Activated CD4-positive, alpha-beta T cell treated with anti-CD3 and anti-CD28 coated beads, Interleukin-2, amount 10 ng/mL, durations not matched to agents 24 days and 14 days (primary cell): ENCODE measurements at regions not wholly inside any gene's neighbourhood (a gene's known extent, or its start where the extent isn't known, plus 50 kb on each side); places are given as distances from the start of the nearest gene placed in this dataset.
A peak's percentile ranks its signal among the peaks of the same experiment; 100 is the strongest.

Source experiments
- DNase-seq: peaks from one replicate; pipeline ENCODE4 v3.0.0; 2022
- H3K27ac Mint-ChIP-seq: one replicate; pipeline ENCODE4 v1.8.0; 2022; ENCODE audit warnings: mild to moderate bottlenecking, mixed read lengths
- H3K27me3 Mint-ChIP-seq: one replicate; pipeline ENCODE4 v1.8.0; 2022; ENCODE audit warnings: mixed read lengths
- H3K36me3 Mint-ChIP-seq: one replicate; pipeline ENCODE4 v1.8.0; 2022; ENCODE audit warnings: low read depth, mild to moderate bottlenecking, mixed read lengths
- H3K4me1 Mint-ChIP-seq: one replicate; pipeline ENCODE4 v1.8.0; 2021; ENCODE audit warnings: mixed read lengths
- H3K4me3 Mint-ChIP-seq: one replicate; pipeline ENCODE4 v1.8.0; 2022; ENCODE audit warnings: mild to moderate bottlenecking, moderate library complexity, mixed read lengths
- H3K9me3 Mint-ChIP-seq: one replicate; pipeline ENCODE4 v1.8.0; 2021; ENCODE audit warnings: mixed read lengths
- intact Hi-C: fragments of 100-400 bp; cut with micrococcal nuclease; formaldehyde crosslinking; loops from one replicate; pipeline ENCODE4 v1.15.1; 2023

DNA sequence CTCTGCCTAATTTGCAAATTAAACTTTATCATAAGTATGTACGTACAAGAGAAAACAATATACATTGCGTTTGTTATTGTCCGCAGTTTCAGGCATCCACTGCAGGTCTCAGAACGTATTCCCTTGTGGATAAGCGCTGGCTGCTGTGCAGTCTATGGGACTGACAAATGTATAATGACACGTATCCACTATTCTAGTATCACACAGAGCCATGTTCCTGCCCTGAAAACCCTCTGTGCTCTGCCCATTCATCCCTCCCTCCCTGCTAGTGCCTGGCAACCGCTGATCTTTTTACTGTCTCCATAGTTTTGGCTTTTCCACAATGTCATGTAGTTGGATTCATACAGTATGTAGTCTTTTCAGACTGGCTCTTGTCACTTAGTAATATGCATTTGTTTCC lies 179.4 kb downstream of the MAF start:
- H3K4me3 Mint-ChIP-seq, result no peak overlapping the region
- H3K4me1 Mint-ChIP-seq, result peaks cover 11% of the 10 kb centered on the region
- intact Hi-C loops, result no loop called here
- DNase-seq, result no peak
- no peaks in the 10 kb centered on the region for H3K36me3 Mint-ChIP-seq
- H3K27me3 Mint-ChIP-seq, result peaks cover 4% of the 10 kb centered on the region
- no peaks in the 10 kb centered on the region for H3K9me3 Mint-ChIP-seq
- H3K27ac Mint-ChIP-seq, result no peak overlapping the region

DNA sequence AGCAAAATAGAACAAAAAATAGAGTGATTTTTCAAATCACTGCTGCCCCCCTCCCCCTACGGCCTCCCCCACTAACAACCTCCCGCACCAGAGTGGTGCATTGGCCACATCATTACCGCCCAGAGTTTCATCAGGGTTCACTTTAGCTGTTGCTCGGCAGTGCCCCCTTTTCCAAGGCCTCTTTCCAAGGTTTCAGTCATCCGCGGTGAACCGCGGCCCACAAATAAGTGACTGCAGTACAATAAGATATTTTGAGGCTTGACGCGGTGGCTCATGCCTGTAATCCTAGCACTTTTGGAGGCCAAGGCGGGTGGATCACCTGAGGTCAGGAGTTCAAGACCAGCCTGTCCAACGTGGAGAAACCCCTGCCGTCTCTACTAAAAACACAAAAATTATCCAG lies 180.0 kb downstream of the MAF start:
- peaks cover 16% of the 10 kb centered on the region for H3K4me1 Mint-ChIP-seq
- H3K36me3 Mint-ChIP-seq, result no peaks in the 10 kb centered on the region
- no peak overlapping the region for H3K4me3 Mint-ChIP-seq
- H3K27ac Mint-ChIP-seq, result no peak overlapping the region
- intact Hi-C loops, result no loop called here
- DNase-seq, result no peak
- H3K27me3 Mint-ChIP-seq, result peaks cover 2% of the 10 kb centered on the region
- H3K9me3 Mint-ChIP-seq, result no peaks in the 10 kb centered on the region

DNA sequence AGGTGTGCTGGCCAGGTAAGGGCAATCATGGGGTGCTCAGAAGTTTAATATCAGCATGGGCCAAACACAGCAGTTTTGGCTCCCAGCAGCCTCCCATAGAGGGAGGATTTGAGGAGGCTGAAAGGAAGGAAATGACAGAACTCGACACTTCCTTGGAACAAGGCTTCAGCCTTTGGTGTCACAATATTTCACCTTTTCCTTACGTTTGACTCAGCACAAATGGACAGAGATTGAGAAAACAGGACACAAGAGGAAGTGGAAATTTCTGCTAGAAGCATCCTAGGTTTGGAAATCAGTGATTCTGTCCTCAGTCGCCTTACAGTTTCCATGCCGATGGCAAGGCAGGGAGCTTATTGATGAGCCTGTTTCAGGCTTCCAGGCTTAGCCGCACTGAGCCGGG lies 181.4 kb downstream of the MAF start:
- Mint-ChIP-seq H3K36me3 (no peaks in the 10 kb centered on the region), H3K27me3 (peaks cover 2% of the 10 kb centered on the region), H3K9me3 (peaks cover 4% of the 10 kb centered on the region), H3K4me1 (peaks cover 21% of the 10 kb centered on the region), H3K27ac (no peak overlapping the region), H3K4me3 (no peak overlapping the region)
- DNase-seq, result no peak
- intact Hi-C loops, result no loop called here

DNA sequence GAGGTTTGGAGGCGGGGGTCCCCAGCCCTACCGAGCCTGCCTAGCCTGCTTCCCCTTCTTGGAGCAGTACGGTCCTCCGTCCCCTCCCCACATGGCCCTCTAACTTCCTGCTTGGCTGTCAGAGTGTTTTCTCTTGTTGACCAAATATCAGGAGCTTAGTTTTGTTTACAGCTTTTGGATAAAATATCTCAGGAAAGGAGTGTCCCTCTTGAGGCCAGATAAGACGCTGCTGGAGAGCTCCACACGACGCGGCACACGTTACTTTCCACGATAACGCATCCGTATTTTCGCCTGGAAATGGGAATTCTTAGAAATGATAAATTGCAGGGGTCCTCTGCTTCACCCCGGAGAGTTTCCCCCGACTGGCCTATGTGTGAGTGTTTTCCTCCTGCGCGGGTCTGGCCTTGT lies 182.9 kb downstream of the MAF start:
- H3K27me3 Mint-ChIP-seq, result peaks cover 2% of the 10 kb centered on the region
- H3K36me3 Mint-ChIP-seq, result no peaks in the 10 kb centered on the region
- intact Hi-C loops, result no loop called here
- H3K4me1 Mint-ChIP-seq, result peaks cover 24% of the 10 kb centered on the region
- H3K27ac Mint-ChIP-seq, result no peak overlapping the region
- no peak overlapping the region for H3K4me3 Mint-ChIP-seq
- DNase-seq, result no peak
- H3K9me3 Mint-ChIP-seq, result peaks cover 5% of the 10 kb centered on the region

DNA sequence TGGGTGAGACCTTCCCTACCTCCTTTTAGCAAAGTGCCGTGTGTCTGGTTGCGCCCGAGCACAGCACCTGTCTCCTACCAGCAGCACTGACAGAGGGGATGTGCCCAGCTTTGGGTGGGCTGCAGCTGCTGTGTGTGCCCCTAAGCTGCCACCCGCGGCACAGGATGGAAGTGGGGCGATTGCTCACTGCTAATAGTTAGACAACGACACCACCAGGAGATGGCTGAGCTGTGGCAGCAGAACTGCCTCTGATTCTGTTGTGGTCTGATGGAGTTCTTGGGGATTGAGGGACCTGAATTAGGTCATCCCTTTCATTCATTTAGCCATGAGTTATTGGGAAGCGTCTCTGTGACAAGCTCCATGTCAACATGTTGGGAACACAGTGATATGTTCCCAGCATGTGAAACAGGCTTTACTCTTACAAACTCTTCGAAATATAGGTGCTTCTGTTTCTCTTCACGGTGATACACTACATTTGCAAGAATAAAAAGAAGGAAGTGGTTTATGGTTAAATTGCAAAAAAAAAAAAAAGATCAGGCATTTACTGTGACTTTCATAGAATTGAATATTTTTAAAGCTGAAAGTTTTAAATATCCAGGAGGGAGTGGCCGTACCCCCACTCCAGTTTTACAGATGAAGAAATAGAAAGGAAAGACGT lies 184.4 kb downstream of the MAF start:
- Mint-ChIP-seq H3K9me3 (peaks cover 5% of the 10 kb centered on the region), H3K27ac (peak overlapping the region; percentile 49), H3K4me1 (peaks cover 27% of the 10 kb centered on the region), H3K27me3 (peaks cover 2% of the 10 kb centered on the region), H3K4me3 (peak overlapping the region; percentile 68), H3K36me3 (no peaks in the 10 kb centered on the region)
- peak; percentile 65 for DNase-seq
- intact Hi-C loops, result no loop called here

DNA sequence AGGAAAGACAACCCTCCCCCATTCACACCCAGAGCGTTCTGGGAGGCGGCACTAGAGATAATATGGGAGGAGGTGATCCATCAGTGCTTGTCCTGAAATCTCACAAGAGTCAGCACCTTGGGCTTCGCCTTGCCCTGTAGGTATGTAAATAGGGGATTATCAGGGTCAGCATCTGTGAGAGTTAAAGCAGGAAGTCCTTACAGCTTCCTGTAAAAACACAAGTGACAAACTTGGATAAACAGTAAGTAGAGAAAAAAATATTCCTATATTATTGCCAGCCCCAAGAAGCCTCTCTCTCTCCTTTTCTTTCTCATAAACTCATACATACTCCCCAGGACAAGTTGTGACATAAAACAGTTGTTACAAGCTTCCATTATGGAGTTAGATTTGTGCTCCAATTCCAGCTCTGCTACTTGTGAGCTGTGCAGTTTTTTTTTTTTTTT lies 187.7 kb downstream of the MAF start:
- Mint-ChIP-seq H3K27ac (no peak overlapping the region), H3K4me3 (no peak overlapping the region), H3K36me3 (no peaks in the 10 kb centered on the region), H3K9me3 (peaks cover 8% of the 10 kb centered on the region), H3K27me3 (no peaks in the 10 kb centered on the region), H3K4me1 (peaks cover 27% of the 10 kb centered on the region)
- no peak for DNase-seq
- intact Hi-C loops, result no loop called here

DNA sequence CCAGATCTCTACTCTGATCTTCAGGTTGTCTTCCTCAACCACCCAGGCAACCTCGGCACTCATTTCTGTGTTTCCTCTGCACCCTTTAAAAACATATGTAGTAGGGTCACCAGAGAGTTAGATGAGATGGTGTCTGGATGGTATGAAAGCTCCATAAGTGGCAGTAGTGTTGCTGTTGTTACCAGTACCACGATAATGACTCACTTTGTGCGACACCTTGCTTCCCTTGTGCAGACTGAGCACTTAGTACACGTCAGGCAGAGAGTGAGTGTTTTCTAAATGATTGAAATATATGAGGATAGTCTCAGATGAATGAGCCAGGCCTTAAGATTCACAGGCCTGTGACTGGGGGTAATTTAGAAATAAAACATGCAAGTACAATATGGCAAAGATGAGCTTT lies 188.7 kb downstream of the MAF start:
- Mint-ChIP-seq H3K36me3 (no peaks in the 10 kb centered on the region), H3K4me3 (no peak overlapping the region), H3K9me3 (peaks cover 8% of the 10 kb centered on the region), H3K27ac (peak overlapping the region; percentile 2), H3K4me1 (peaks cover 23% of the 10 kb centered on the region), H3K27me3 (no peaks in the 10 kb centered on the region)
- intact Hi-C loops, result no loop called here
- DNase-seq, result no peak

DNA sequence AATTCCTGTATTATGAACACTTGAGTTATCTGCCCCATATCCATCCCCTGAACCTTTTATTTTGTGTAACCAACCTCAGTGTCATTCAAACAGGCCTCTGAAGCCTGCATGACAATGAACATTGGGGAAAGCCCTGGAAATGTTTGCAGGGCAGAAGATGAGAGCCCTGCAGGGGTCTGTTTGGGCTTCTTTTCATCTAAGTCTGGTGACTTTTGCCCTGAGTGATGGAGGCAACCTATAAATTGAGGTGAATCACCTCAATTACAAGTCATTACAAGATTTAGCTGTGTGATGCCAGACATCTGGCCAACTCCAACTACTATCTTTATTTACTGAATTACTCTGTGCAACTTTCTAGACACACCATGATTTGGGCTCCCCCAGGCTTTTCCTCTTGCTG lies 189.2 kb downstream of the MAF start:
- H3K9me3 Mint-ChIP-seq, result peaks cover 8% of the 10 kb centered on the region
- intact Hi-C loops, result no loop called here
- no peaks in the 10 kb centered on the region for H3K27me3 Mint-ChIP-seq
- no peak overlapping the region for H3K27ac Mint-ChIP-seq
- DNase-seq, result no peak
- no peaks in the 10 kb centered on the region for H3K36me3 Mint-ChIP-seq
- peaks cover 18% of the 10 kb centered on the region for H3K4me1 Mint-ChIP-seq
- H3K4me3 Mint-ChIP-seq, result no peak overlapping the region

DNA sequence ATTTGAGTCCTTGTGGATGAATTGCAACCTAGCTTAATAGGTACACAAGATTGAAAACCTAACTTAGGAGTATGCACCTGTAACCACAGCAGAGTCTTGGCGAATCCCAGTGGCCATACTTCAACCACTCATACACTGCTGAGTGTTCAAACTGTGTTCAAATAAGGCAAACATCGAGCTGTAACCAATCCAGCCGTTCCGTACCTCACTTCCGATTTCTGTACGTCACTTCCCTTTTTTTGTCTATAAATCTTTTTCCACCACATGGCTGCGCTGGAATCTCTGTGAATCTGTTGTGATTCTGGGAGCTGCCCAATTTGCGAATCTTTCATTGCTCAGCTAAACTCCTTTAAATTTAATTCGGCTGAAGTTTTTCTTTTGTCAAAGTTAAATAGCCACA lies 190.6 kb downstream of the MAF start:
- Mint-ChIP-seq H3K9me3 (peaks cover 8% of the 10 kb centered on the region), H3K27me3 (no peaks in the 10 kb centered on the region), H3K4me3 (no peak overlapping the region), H3K36me3 (no peaks in the 10 kb centered on the region), H3K4me1 (peaks cover 8% of the 10 kb centered on the region), H3K27ac (no peak overlapping the region)
- no peak for DNase-seq
- intact Hi-C loops, result no loop called here

DNA sequence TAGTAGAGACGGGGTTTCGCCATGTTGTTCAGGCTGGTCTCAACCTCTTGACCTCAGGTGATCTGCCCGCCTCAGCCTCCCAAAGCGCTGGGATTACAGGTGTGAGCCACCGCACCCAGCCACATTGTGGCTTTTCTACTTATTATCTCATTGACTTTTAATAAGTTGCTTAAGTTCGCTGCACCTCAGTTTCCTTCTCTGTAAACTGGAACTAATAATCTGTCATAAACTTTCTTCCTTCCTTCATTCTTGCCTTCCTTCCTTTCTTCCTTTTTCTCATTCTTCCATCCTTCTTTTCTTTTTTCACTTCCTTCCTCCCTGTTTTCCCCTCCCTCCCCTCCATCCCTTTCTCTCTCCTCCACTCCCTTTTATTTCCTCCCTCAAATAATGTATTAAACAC lies 192.2 kb downstream of the MAF start:
- H3K27me3 Mint-ChIP-seq, result peaks cover 2% of the 10 kb centered on the region
- intact Hi-C loops, result no loop called here
- peaks cover 6% of the 10 kb centered on the region for H3K9me3 Mint-ChIP-seq
- H3K4me3 Mint-ChIP-seq, result no peak overlapping the region
- no peaks in the 10 kb centered on the region for H3K36me3 Mint-ChIP-seq
- no peak overlapping the region for H3K27ac Mint-ChIP-seq
- H3K4me1 Mint-ChIP-seq, result peaks cover 5% of the 10 kb centered on the region
- no peak for DNase-seq

DNA sequence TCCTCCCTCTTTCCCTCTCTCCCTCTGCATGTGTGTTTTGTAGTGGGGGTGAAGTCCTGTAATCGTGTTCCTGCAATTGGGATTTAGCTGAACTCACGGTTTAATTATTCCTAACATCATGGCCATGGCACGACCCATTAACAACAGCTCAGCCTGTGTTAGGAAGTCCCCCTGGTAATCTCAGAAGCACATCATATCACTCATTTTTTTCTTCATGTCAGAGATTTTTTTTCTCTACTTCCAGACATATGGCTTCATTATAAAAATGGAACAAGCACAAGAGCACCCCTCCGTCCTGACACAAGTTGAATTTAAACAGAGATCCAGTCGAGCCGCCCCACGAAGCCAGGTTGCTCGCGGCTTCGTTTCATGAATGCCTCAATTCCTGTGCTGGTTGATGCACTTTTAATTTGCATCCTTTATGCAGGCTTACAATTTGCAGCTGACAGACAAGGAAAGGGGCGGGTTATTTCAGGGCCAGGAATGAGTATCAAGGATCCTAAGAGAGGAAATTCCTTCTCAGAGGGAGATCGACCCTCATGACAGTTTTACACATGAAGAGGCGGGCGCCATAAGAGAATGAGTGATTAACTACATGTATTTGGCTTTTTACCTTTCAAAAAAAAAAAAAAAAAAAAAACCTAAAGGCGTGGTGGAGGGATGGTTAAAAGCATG lies 192.9 kb downstream of the MAF start:
- peaks cover 6% of the 10 kb centered on the region for H3K9me3 Mint-ChIP-seq
- no peak for DNase-seq
- intact Hi-C loops, result no loop called here
- H3K27me3 Mint-ChIP-seq, result peaks cover 2% of the 10 kb centered on the region
- H3K4me1 Mint-ChIP-seq, result peaks cover 2% of the 10 kb centered on the region
- H3K4me3 Mint-ChIP-seq, result no peak overlapping the region
- no peaks in the 10 kb centered on the region for H3K36me3 Mint-ChIP-seq
- H3K27ac Mint-ChIP-seq, result no peak overlapping the region

DNA sequence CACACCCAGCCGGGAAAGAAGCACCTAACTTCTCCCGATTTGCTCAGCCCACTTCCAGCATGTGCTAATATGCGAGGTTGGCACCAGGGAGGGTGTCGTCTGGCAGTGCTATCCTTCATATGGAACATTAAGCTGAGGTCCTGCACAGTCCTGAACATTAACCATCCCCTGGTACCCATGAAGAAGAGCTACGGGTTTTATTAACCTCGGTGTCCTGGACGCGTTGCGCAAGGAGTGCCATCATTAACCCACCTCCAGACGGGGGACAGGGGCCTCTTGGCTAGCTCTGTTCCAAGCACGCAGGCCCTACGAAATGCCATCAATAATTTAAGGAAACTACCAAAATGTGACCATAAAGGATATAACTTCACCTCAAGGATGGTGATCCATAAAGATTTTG lies 193.5 kb downstream of the MAF start:
- H3K4me1 Mint-ChIP-seq, result peaks cover 2% of the 10 kb centered on the region
- H3K27me3 Mint-ChIP-seq, result peaks cover 2% of the 10 kb centered on the region
- H3K4me3 Mint-ChIP-seq, result no peak overlapping the region
- H3K36me3 Mint-ChIP-seq, result no peaks in the 10 kb centered on the region
- peaks cover 6% of the 10 kb centered on the region for H3K9me3 Mint-ChIP-seq
- no peak for DNase-seq
- intact Hi-C loops, result no loop called here
- H3K27ac Mint-ChIP-seq, result no peak overlapping the region

DNA sequence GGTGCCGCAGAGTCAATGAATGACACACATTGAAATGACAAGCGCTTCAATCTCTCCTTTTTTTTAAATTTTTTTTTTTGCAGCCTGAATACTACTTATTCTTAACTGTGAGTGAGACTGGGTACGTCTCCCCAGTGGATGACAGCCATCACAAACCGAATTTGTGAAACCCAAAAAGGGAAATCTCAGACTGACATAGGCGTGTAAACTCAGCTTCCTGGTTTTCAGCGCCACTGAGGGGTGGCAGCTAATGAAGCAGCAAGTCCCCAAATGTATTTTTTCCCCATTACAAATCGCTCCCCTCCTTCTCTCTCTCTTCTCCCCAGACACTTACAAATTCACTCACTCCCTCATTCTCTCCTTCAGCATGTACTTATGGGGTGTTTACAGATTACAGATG lies 196.0 kb downstream of the MAF start:
- Mint-ChIP-seq H3K27ac (no peak overlapping the region), H3K4me3 (no peak overlapping the region), H3K36me3 (no peaks in the 10 kb centered on the region), H3K4me1 (no peaks in the 10 kb centered on the region), H3K9me3 (peaks cover 3% of the 10 kb centered on the region), H3K27me3 (peaks cover 2% of the 10 kb centered on the region)
- DNase-seq, result no peak
- intact Hi-C loops, result no loop called here

DNA sequence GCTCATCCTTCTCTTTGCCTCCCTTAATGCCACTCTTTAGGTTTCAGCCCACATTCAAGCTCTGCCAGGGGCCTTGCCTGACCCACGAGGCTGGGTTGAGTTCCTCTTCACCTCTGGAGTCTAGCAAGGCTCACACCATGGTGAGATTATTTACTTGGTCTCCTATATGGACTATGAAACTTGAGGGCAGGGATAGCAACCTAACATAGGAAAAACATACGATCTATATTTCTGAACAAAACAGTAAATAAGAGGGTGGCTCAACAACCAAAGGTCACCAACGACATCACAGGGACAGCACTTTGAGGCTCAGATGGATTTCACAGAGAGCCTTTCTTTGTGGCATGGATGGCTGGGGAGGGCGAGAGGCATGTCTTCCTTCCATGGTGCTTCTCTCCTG lies 197.0 kb downstream of the MAF start:
- Mint-ChIP-seq H3K4me3 (no peak overlapping the region), H3K27me3 (peaks cover 2% of the 10 kb centered on the region), H3K9me3 (peaks cover 9% of the 10 kb centered on the region), H3K36me3 (no peaks in the 10 kb centered on the region), H3K4me1 (no peaks in the 10 kb centered on the region), H3K27ac (no peak overlapping the region)
- DNase-seq, result no peak
- intact Hi-C loops, result no loop called here

DNA sequence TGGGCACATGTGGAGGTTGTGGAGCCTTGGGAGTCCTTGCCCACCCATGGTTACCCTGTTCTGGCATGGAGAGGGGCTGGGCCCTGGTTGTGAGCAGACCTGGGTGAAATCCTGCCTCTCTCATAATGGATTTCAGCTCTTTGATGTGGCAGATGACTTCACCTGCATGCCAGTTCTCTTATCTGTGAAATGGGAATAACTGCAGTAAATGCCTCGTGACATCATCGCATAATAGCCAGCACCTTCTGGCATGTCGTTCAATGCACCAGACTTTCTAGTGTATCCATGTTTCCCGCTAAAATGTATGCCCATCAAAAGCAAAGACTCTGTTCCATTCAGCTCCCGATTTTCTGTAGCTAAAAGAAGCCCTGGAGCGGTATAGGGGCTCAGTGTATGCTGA lies 197.6 kb downstream of the MAF start:
- Mint-ChIP-seq H3K27ac (no peak overlapping the region), H3K4me3 (no peak overlapping the region), H3K9me3 (peaks cover 9% of the 10 kb centered on the region), H3K27me3 (peaks cover 2% of the 10 kb centered on the region), H3K36me3 (no peaks in the 10 kb centered on the region), H3K4me1 (no peaks in the 10 kb centered on the region)
- DNase-seq, result no peak
- intact Hi-C loops, result no loop called here
